BJ (cell line): ENCODE measurements at regions not wholly inside any gene's neighbourhood (a gene's known extent, or its start where the extent isn't known, plus 50 kb on each side); places are given as distances from the start of the nearest gene placed in this dataset.

Experiments
- CTCF ChIA-PET: fragments of 350-600 bp; formaldehyde crosslinking; extraction: SDS; loops from one replicate; lab custom pipeline; 2021; ENCODE audit warnings: antibody characterized with exemption, inconsistent platforms; lab: Yijun Ruan, JAX
- POLR2A ChIA-PET: fragments of 300-600 bp; sonication (Branson Sonifier 250); formaldehyde crosslinking; extraction: SDS; loops from one replicate; lab custom pipeline; 2021; ENCODE audit warnings: antibody characterized with exemption; lab: Charles Lee
- DNase-seq: peaks from one replicate; pipeline ENCODE4 v3.0.0-alpha.2; 2011; ENCODE audit warnings: low read depth
- H3K27me3 ChIP-seq: 2 replicates; pipeline ENCODE4 v1.6.0; 2011; ENCODE audit warnings: low read length; ENCODE audit not compliant: control insufficient read depth, insufficient read depth
- H3K36me3 ChIP-seq: 2 replicates; pipeline ENCODE4 v1.5.1; 2011; ENCODE audit warnings: low read length; ENCODE audit not compliant: control insufficient read depth, insufficient read depth
- H3K4me3 ChIP-seq: 2 replicates; pipeline ENCODE4 v1.5.1; 2011; ENCODE audit warnings: low read depth, mild to moderate bottlenecking, control low read depth, low read length
- TF ChIP-seq, protein P1 (sequence below): IDR thresholded peaks from 2 replicates; pipeline ENCODE4 v1.5.1; 2011; ENCODE audit warnings: low read depth, mild to moderate bottlenecking, control low read depth, inconsistent platforms, low read length, moderate library complexity; ENCODE audit not compliant: insufficient read depth

DNA sequence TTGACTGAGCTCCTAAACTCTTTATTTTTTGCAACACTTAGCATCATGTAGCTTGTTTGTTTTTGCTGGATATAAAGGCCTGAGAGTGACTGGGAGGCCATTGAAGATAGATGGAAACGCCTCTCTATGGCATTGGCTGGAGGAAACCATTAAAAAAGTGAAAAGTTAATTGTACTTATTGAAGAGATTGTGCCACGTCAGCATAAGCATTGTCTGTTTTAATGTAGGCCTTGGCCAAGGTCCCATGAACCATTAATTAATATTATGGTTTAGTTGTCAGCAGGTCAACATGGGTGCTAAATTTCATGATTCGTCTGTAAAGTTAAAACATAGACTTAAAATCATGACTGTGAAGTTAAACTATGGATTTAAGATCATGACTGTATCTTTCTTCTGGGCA lies 178.6 kb downstream of the GATA3 start:
- POLR2A ChIA-PET, result no interaction called here
- TF ChIP-seq, protein P1, sequence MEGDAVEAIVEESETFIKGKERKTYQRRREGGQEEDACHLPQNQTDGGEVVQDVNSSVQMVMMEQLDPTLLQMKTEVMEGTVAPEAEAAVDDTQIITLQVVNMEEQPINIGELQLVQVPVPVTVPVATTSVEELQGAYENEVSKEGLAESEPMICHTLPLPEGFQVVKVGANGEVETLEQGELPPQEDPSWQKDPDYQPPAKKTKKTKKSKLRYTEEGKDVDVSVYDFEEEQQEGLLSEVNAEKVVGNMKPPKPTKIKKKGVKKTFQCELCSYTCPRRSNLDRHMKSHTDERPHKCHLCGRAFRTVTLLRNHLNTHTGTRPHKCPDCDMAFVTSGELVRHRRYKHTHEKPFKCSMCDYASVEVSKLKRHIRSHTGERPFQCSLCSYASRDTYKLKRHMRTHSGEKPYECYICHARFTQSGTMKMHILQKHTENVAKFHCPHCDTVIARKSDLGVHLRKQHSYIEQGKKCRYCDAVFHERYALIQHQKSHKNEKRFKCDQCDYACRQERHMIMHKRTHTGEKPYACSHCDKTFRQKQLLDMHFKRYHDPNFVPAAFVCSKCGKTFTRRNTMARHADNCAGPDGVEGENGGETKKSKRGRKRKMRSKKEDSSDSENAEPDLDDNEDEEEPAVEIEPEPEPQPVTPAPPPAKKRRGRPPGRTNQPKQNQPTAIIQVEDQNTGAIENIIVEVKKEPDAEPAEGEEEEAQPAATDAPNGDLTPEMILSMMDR, result no peak
- CTCF ChIA-PET, result no interaction called here
- Histone ChIP-seq H3K4me3 (no peak overlapping the region), H3K27me3 (no peaks in the 10 kb centered on the region), H3K36me3 (no peaks in the 10 kb centered on the region)
- DNase-seq, result no peak

GRCh38 chr10:8233832-8234259 lies 179.4 kb downstream of the GATA3 start:
- POLR2A ChIA-PET, result no interaction called here
- TF ChIP-seq, protein P1, result no peak
- no peaks in the 10 kb centered on the region for H3K36me3 ChIP-seq
- CTCF ChIA-PET, result no interaction called here
- no peak for DNase-seq
- H3K27me3 ChIP-seq, result no peaks in the 10 kb centered on the region
- no peak overlapping the region for H3K4me3 ChIP-seq

- TF ChIP-seq, protein P1, result no peak
- CTCF ChIA-PET, result no interaction called here
- POLR2A ChIA-PET, result no interaction called here
Measured at GRCh38 chr10:8235253-8236027, 181.0 kb downstream of the GATA3 start.

GRCh38 chr10:8238986-8239385 lies 184.5 kb downstream of the GATA3 start:
- ChIA-PET POLR2A (no interaction called here), CTCF (no interaction called here)
- TF ChIP-seq, protein P1, result no peak
- no peak overlapping the region for H3K4me3 ChIP-seq
- DNase-seq, result no peak
- no peaks in the 10 kb centered on the region for H3K36me3 ChIP-seq
- H3K27me3 ChIP-seq, result no peaks in the 10 kb centered on the region

More at GRCh38 chr10:8235253-8236027, 181.0 kb downstream of the GATA3 start:
- no peaks in the 10 kb centered on the region for H3K27me3 ChIP-seq
- no peaks in the 10 kb centered on the region for H3K36me3 ChIP-seq
- DNase-seq, result no peak
- no peak overlapping the region for H3K4me3 ChIP-seq

GRCh38 chr10:8240861-8241260 lies 186.4 kb downstream of the GATA3 start:
- DNase-seq, result no peak
- CTCF ChIA-PET, result no interaction called here
- Histone ChIP-seq H3K27me3 (no peaks in the 10 kb centered on the region), H3K4me3 (no peak overlapping the region), H3K36me3 (no peaks in the 10 kb centered on the region)
- TF ChIP-seq, protein P1, result no peak
- POLR2A ChIA-PET, result no interaction called here
